ENCODE measurements at regions not wholly inside any gene's neighbourhood (a gene's known extent, or its start where the extent isn't known, plus 50 kb on each side); places are given as distances from the start of the nearest gene placed in this dataset.

GRCh38 chr16:55130456-55130855 is 193.5 kb upstream of the IRX6 start:
- no peak for TF ChIP-seq CTCF (conservative IDR thresholded peaks at IDR 0.05; ENCODE audit: low read length)
- TF ChIP-seq EZH2phosphoT487 (IDR thresholded peaks at IDR 0.05; ENCODE audit: borderline replicate concordance, low read depth, low read length) = no peak
